Transverse colon (tissue), 3 donors: ENCODE measurements at regions not wholly inside any gene's neighbourhood (a gene's known extent, or its start where the extent isn't known, plus 50 kb on each side); places are given as distances from the start of the nearest gene placed in this dataset.

Experiments
- EP300 ChIP-seq: sonication (generic); formaldehyde crosslinking; IDR thresholded peaks from one replicate; pipeline ENCODE4 v1.6.1; 2017; ENCODE audit warnings: antibody characterized with exemption, low read depth
- POLR2A ChIP-seq: fragments of 450-650 bp; IDR thresholded peaks from one replicate; pipeline ENCODE4 v1.6.1; 2016; ENCODE audit warnings: antibody characterized with exemption, mild to moderate bottlenecking, moderate library complexity
- TF ChIP-seq, protein P1 (sequence below), 5 experiments: fragments of 200-600 bp in 3 of 5; fragments of 450-650 bp in 2 of 5; sonication (generic) in 3 of 5; IDR thresholded peaks; 1 replicate in 2 of 5; 2 replicates in 3 of 5; pipeline ENCODE4 v1.5.1; 2016 to 2017; ENCODE audit warnings: antibody characterized with exemption in 5 of 5, inconsistent platforms in 3 of 5, mild to moderate bottlenecking in 2 of 5, moderate library complexity in 1 of 5

GRCh38 chr18:72458271-72458670 lies 85.9 kb downstream of the CBLN2 start:
- TF ChIP-seq, protein P1, sequence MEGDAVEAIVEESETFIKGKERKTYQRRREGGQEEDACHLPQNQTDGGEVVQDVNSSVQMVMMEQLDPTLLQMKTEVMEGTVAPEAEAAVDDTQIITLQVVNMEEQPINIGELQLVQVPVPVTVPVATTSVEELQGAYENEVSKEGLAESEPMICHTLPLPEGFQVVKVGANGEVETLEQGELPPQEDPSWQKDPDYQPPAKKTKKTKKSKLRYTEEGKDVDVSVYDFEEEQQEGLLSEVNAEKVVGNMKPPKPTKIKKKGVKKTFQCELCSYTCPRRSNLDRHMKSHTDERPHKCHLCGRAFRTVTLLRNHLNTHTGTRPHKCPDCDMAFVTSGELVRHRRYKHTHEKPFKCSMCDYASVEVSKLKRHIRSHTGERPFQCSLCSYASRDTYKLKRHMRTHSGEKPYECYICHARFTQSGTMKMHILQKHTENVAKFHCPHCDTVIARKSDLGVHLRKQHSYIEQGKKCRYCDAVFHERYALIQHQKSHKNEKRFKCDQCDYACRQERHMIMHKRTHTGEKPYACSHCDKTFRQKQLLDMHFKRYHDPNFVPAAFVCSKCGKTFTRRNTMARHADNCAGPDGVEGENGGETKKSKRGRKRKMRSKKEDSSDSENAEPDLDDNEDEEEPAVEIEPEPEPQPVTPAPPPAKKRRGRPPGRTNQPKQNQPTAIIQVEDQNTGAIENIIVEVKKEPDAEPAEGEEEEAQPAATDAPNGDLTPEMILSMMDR (IDR thresholded peaks at IDR 0.05), result no peak
- TF ChIP-seq POLR2A, result no peak
- TF ChIP-seq EP300, result no peak
